DMS53 (cell line): ENCODE measurements at regions not wholly inside any gene's neighbourhood (a gene's known extent, or its start where the extent isn't known, plus 50 kb on each side); places are given as distances from the start of the nearest gene placed in this dataset.
"Not testable (repeated sequence)": the region's sequence is repeated elsewhere in the genome, so short reads cannot be mapped to it uniquely, and the experiment has no call there.

ENCODE experiments used
- DNase-seq: peaks from one replicate; lab custom pipeline; 2025; lab: John Stamatoyannopoulos, UW

DNA sequence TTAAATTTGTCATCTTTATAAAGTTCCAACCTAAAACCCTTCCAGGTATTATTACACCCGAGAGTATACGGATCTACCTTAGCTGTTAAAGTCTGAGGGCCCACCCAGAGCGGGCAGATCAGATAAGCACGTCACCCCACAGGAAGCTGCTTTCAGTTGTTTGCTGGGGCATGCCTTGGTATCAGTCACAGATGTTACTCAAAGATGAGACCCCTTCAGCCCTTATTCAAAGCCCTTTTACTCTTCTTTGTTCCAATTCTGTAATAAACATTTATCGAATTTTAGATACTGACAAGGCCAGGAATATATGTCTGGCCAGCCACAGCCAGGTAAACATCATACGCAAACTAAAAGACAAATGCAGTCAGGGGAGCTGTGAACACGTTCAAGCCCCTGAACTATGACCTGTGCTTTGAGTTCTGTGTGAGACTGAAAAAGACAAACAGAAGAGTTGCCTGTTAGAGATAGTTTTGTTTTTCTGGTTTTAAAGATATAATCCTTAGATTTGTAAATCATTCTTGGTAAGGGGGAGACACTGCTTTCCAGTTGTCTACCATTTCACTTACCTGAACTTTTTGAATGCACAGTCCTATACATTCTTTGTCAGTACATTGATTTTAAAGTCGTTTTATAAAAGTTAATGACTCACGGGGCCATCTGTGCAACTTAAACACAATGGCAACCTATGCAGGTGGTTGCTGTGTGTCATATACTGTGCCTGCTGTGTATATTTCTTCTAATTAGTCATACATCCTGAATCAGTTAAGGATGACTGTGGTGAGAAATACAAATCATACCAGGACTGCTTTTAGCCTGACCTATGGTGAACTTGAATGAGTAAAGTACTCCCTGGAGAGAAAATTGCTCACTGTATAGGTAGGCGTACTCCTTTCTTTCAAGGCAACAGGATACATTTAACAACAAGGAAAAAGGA, 100.5 kb upstream of the ITPRID2 start:
- peak; percentile 61 for DNase-seq

DNA sequence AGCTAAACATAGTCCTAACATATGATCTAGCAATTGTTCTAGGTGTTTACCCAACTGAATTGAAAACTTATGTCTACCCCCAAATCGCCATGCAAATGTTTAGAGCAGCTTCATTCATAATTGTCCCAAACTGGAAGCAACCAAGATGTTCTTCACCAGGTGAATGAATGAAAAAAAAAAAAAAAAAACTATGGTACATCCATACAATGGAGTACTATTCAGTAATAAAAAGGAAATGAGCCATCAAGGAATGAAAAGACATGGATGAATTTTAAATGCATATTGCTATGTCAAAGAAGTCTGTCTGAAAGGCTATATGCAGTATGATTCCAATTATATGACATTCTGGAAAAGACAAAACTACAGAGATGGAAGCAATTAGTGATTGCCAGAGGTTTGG, 98.6 kb upstream of the ITPRID2 start:
- no peak for DNase-seq

DNA sequence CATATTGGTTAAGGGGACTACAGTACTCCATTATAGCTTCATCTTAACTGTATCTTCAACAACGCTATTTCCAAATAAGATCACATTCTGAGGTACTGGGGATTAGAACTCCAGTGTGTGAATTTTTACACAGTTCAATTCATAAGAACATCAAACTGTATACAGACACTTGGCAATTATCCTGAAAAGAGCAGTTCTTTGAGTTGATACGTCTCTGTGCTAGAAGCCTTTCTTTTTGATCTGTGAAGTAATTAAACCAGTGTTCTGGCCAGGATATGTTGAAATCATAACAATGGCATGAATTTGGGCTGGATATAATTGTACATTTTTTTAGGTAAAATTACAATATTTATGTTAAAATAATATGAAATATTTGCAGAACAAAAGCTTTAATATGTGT, 93.5 kb upstream of the ITPRID2 start:
- no peak for DNase-seq

DNA sequence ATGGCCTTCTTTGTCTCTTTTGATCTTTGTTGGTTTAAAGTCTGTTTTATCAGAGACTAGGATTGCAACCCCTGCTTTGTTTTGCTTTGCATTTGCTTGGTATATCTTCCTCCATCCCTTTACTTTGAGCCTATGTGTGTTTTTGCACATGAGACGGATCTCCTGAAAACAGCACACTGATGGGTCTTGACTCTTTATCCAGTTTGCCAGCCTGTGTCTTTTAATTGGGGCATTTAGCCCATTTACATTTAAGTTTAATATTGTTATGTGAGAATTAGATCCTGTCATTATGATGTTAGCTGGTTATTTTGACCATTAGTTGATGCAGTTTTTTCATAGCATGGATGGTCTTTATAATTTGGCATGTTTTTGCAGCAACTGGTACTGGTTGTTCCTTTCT, 89.2 kb upstream of the ITPRID2 start:
- DNase-seq: not testable (repeated sequence)

DNA sequence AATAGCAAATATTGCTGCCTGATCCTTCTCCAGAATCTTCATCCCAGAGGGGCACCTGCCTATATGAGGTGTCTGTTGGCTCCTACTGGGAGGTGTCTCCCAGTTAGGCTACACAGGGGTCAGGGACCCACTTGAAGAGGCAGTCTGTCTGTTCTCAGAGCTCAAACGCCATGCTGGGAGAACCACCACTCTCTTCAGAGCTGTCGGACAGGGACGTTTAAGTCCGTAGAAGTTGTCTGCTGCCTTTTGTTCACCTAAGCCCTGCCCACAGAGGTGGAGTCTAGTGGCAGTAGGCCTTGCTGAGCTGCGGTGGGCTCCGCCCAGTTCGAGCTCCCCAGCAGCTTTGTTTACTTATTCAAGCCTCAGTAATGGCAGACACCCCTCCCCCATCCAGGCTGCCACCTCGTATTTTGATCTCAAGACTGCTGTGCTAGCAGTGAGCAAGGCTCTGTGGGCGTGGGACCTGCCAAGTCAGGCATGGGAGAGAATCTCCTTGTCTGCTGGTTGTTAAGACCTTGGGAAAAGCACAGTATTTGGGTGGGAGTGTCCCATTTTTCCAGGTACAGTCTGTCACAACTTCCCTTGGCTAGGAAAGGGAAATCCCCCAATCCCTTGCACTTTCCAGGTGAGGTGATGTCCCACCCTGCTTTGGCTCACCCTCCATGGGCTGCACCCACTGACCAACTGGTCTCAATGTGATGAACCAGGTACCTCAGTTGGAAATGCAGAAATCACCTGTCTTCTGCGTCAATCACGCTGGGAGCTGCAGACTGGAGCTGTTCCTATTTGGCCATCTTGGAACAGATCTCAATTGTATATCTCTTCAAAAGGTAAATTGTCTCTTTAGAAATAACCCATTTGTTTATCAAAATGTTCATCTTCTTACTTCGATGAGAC, 87.4 kb upstream of the ITPRID2 start:
- DNase-seq: peak; percentile 53

DNA sequence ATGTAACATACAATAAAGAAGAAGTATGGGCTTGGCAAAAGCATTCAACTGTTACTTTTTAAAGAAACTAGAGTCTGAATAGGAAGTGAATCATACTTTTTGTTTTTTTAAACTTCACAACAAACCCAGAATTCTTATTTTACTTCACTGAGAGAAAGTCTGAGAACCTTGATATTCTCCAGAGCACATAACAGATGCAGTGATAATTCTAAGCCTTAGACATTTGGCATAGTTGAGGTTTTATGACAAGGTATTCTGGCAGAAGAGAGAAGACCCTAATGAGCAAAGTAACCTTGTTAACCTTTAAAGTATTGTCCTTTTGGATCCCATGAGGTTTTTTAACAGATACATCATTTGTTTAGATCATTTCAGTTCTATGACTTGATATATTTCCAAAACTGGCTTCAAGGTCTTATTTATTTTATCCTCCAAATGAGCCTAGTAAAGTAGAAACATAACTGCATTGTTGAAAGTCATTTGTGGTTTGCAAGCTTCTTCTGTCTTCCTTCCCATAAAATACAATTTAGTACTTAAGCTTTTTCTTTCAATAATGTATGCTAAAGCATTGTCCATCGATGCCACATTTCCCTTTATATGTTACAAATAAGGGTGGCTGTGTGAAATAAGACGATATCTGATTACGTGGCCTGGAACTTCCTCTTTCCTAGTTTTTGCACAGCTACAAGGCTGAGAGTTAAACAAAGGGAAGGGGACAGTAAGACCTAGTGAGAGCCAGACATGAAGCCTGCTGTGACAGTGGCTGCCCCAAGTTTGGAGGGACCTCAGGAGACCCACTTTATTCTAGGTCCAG, 86.1 kb upstream of the ITPRID2 start:
- DNase-seq: no peak

DNA sequence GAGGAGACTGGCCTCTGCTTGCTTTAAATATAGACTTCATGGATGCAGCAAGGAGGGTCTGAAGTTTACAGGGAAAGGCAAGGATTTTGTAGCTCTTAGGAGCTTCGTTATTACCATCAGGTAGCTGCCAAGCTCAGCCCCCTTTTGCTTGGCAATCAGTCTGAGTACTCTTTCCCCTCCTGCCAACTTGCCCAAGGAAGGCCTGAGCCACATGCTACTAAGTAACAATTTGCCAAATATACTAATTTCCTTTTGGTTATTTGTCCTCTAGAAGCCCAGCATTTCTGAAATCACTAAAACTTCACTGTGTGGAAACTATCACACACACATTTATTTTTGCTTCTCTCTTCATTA, 85.5 kb upstream of the ITPRID2 start:
- no peak for DNase-seq

DNA sequence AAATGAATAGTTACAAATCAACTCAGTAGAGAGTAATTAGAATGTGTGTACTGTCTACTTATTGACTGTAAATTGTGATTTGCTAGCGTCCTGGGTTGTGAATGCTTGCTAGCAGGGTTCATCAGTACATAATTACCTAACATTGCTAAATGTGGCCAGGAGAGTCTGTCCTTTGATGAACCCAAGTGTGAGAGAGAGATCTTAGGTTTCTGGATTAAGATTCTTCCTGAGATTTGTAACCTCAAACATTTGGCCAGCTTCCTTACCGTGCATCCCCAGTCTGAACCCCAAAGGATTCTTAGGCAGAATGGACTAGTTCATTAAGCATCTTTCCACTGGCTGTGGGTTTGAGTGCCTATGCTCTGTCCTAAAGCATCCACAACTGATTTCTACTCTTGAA, 84.0 kb upstream of the ITPRID2 start:
- no peak for DNase-seq

DNA sequence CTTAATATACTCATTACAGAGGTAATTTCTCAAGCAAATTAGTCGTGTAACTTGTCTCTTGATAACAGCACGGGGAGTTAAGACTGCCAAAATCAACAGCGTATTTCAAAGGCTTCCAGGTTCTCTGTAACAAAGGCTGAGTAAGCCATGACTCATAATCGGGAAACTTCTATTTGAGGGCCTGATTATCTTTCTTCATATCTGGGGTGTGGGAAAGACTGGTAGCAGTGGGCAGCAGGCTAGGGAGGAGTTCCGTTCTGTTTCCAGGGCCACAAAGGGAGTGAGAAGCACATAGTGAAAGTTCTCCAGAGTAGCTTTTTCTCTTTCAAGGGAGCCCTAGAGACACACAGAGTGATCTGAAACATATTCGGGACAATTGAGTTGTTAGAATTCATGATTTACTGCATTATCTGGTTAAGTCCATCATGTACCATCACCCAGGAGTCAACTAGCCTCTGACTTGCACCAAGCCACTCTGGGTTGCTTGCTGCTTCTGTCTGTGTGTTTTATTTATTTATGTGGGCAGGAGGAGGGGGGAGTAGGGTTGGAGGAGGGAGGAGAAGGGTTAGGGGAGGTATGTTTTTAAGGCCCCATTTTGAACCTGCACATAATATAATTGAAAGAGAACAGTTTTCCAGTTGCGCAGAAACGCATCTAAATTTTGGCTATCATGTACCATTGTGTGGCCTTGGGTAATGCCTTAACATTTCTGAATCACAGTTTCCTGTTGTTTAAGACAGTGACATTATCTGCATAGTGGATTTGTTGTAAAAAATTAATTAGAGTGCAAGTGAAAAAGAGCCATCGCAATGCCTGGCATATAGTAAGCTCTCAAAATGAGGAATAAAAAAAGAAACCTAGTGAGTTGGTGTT, 80.5 kb upstream of the ITPRID2 start:
- peak; percentile 80 for DNase-seq

DNA sequence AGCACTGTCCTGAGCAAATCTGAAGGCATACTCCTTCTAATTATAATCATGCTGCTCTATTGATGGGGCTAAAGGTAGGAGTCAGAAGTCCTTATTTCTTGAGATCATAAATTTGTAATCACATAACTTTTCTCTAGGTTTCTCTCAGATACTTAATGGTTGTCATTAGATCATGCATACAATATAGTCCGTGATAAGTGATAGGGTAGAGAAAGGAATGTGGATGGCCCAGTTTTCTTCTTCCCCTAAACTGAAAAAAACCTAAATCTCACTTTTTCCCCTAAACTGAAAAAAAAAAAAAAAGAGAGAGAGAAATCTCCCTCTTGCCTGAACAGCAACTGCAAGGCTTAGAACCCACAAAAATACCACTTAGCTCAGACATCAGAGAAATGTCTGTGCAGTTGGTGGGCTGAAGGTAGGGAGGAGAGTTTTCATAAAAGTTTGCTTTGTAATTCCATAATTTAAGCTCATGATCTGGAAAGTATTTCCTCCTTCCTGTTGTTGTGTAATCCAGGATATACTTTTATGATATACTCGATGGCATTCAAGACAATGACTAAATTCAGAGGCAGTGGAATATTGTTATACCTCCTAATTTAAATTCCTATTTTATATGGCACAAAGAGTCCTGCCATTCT, 79.3 kb upstream of the ITPRID2 start:
- DNase-seq: no peak

DNA sequence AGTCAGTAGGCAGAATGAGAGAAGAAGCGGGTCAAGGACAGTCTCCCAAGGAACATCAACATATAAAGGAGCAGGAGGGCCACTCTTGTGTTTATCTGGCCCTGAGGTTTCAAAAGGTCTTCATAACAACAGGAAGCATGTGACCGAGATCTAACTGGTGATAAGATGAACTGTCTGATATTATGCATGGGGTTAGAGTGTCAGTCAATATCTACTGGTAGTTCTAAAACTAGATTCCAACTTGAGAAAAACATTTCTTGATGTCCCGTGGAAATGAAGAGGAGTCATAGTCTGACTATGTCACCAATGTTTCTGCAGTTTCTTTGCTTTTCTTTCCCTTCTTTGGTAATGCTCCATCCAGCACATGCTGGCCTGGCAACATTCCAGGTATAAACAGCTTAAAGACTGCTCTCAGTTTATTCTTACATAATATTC, 77.5 kb upstream of the ITPRID2 start:
- DNase-seq: no peak

DNA sequence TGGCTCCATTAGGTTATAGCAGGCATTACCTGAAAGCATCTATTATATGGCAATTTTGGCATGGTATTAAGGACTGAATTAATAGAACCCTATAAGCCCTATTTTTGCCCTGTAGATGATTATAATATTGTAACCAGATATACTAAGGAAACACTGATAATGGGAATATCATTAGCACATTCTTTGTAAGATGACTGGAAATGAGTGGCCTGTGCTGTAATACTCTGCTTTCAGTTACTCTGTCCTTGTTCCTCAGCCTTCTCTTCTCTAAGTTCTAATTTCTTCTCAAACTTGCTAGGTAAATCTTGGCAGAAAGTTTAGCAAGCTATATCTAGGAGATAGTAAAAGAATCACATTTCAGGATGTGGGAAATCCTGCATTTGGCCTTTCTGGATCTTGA, 74.0 kb upstream of the ITPRID2 start:
- no peak for DNase-seq

DNA sequence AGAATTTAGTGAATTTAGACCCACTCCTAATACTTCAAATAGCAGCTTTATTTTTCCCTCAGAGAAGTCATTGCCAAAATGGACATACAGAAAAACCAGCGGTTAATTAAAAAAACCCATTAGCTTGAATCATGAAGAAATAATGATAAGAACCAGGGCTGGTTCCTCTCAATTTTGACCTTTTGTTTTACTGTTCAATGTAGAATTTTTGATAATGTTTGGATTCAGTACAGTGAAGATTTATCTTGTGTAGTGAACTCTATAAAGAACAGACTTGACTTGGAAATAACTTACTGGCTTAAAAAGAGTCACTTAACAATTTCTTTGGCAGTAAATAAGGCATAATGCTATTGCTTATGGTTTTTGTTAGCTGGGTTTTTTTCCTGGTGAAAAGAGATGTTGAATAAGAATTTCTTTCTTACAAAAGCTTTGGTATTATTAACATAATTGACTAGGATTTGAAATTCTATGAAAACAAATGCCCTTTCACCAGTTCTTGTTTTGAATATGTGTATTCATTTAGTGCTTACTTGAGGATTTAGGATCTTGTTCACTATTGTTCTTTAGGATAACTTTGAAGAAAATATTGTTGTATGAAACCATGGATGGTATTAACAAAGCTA, 73.4 kb upstream of the ITPRID2 start:
- DNase-seq: no peak

DNA sequence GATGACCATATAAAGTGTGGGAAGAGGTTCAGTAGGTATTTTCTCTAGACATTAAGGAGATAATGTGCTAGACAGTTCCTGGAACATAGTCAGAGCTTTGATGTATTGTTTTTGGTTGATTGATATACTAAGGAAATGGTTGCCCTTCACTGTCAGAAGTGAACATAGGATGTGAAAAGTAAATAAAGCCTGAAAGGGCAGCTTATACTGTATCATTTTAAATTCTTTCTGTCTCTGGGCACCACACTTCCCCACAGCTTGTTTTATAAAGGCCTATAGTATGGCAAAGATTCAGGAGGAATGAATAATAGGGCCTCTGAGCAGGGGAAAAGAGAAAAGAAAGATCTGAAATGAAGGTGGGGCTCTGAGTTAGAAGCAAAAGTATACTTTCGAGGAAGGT, 72.7 kb upstream of the ITPRID2 start:
- DNase-seq: no peak

DNA sequence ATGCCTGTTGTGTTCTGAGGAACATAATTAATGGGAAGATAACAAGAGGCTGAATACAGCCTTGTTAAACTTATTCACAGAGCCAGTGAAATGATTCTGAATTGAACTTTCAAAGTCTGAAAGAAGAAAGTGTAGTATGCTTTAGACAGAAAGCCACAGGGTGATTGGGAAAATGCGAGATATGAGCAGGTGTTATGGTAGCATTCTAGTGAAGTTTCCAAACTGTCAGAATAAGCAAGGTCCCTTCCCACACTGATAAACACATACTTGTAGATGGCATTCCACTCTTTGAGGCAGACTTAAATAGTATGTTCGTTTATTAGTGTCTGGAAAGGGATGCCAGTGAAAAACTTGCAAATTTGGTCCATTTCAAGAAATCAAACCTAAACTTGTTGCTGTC, 70.5 kb upstream of the ITPRID2 start:
- no peak for DNase-seq

DNA sequence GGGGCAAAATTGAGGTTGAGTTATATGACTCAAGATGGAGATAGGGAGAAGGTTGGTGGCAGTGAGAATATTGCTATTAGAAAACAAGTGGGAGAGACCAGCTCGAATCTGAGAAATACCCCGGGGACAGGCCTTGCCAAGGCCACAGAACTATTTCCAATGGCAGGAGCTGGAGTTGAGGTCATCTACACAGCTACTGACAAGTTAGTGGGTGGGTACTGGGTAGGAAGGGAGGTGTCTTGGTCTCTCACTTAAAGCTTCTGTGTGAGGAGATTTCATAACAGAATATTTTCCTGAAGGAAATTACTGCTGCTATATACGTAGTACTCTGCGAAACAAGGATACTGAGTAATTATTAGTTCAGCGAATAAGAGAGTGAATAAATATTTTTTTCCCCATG, 69.4 kb upstream of the ITPRID2 start:
- no peak for DNase-seq

DNA sequence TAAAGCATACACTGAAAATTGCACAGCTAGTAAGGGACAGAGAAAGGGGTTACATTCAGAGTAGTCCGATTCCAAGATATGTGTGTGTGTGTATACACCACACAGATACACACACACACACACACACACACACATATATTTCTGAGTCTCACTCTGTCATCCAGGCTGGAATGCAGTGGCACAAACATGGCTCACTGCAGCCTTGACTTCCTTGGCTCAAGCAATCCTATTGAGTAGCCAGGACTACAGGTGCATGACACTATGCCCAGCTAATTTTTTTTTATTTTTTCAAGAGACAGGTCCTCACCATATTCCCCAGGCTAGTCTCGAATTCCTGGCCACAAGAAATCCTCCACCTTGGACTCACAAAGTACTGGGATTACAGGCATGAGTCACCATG, 68.1 kb upstream of the ITPRID2 start:
- DNase-seq: peak; percentile 38

DNA sequence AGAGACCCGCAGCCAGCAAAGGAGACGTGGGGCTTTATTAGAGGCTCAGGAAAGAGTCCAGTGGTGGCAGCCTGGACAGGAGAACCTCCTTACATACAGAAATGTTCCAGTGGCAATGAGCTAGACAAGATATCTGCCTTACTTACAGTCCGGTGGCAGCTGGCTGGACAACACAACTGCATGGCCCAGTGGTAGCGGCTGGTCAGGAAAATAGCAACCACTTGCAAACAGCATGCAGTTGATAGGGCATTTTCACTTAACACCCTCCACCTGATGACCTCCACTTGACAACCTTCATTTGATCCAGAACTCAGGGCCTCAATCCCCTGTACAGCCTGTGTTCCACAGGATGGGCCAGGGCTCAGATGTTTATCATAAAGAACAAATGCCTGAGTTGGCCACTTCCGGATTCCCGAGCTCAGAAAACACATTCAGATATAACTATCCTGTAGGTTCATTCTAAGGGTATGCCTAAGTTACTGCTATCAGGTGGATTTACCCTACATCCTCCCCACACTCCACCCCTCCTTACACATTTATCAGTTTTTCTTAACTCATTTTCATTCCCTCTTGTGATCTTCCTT, 63.3 kb upstream of the ITPRID2 start:
- DNase-seq: no peak

DNA sequence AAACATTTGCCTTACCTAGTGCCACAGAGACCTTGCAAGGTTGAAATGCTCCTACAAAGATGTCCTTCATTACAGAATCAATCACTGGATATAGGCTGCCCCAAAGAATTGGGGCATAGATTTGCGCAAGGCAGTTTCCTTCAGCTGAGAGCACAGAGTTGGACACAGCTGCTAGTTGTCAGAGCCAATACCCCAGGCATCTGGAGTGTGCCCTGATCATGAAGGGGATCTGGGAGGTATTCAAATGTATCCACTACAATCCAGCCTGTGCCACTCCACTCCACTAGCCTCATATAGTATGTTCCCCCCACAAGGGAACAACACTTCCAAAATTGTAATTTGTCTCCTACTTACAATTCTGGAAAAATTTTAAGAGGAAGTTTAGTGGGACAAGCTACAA, 62.3 kb upstream of the ITPRID2 start:
- DNase-seq: no peak

DNA sequence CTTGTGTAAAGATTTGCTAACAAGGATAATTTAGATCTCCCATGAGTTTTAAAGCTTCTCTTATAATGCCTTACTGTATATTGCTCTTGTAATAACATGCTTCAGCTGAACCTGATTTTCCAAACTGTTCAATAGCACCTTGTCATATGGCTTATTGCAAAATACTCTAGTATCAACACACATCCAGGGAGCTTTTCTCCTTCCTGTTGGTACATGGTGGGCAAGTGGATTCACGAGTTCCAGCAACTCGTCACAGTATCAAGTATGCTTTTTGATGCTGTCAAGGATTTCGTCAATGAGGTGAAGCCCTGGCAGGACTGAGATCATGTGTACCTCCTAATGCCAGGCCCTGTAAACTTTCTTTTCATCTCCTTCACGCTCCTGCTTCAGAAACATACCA, 59.5 kb upstream of the ITPRID2 start:
- DNase-seq: no peak
